ACHN (cell line): ENCODE measurements at regions not wholly inside any gene's neighbourhood (a gene's known extent, or its start where the extent isn't known, plus 50 kb on each side); places are given as distances from the start of the nearest gene placed in this dataset.
"Not testable (repeated sequence)": the region's sequence is repeated elsewhere in the genome, so short reads cannot be mapped to it uniquely, and the experiment has no call there.

Experiments used
- DNase-seq: peaks from one replicate; pipeline ENCODE4 v3.0.0-alpha.2; 2015
- in situ Hi-C: cut with HindIII; loops from 2 replicates; pipeline ENCODE4 v1.10.0; 2017; ENCODE audit warnings: low sequenced_read_pairs, low pct_ligation_motif_present, low pct_unique_long_range_greater_than_20kb

- in situ Hi-C loops: no loop called here
- no peak for DNase-seq
Observed at GRCh38 chr13:110018009-110018408, 231.6 kb upstream of the IRS2 start.

DNA sequence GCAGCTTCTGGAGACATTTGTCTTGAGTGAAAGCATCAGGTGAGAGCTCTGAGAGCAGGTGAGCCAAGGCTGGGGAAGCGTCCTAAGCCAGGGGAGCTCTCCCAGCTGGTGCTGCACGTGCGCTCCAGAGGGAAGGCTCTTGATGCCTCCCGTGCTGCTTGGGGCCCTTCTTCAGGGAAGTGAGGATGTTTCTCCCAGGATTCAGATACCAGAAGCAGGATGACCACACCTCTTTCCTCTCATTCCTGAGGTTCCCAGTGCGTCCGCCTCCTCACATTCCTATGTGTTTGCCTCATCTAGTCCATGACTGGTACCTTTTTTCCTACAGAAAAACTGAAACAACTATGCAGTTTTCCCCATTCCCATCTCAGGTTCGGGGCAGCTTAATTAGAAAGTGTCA, 231.0 kb upstream of the IRS2 start:
- in situ Hi-C loops: no loop called here
- peak; percentile 94 for DNase-seq

DNA sequence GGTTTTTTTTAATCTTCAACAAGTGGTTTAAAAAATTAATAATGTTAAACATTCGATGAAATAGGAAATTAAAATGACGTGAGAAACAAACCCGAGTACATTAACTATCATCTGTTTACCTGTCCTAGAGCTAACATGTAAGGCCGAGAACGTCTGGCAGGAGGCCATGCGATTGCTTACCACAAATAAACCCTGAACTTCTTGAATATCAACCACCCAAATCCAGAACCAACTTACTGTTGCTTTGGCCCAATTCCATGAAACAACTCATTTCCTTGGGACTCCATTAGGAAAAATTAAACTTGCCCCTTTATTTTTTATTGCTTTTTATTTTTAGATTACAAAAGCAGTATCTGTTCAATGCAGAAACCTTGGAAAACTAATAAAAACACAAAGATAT, 228.9 kb upstream of the IRS2 start:
- in situ Hi-C loops: no loop called here

DNA sequence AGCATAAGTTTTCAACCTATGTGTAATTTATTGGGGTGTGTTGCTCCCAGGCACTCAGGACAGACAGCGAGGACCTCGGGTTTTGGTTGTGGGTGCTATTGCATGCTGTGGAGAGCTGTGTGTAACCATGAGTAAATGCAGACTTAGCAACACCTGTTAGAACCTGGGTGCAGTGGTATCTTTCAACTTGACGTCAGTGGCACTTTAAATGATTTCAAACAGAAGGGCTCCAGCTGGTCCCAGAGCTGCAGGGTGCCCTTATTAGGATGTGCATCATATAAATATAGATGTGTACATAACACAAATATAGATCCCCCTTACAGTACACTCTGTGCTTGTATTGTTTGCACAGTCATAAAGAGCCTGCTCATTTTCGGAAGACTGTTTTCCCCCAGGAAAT, 228.3 kb upstream of the IRS2 start:
- DNase-seq: no peak
- in situ Hi-C loops: no loop called here

More for the DNA sequence above, 228.9 kb upstream of the IRS2 start:
- no peak for DNase-seq

DNA sequence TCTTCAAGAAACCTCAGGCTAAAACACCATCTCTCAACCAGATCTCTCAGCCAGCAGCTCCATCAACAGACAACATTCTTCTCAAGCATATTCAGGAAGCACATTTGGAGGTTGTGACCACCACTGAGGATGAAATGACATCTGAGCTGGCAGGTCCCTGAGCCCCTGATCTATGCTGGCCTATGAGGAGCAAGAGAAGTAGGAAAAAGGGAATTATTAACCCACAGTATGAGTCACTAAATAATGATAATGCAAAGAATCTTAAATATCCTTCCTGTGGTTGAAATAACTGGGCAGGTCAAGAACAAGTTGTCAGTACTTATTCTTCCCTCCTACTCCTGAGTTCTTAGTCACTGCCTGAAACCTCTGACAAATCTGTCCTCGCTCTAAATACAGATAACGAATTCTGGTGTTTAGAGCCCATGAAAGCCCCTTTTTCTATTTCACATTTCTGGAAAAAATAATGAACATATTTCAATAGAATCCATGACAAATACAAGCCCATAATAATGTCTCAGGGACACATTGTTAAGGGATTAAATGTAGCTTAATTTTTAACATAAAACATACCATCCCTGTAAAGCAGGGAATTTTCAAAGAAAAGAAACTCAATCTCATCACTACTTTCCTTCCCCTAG, 225.8 kb upstream of the IRS2 start:
- DNase-seq: peak; percentile 97
- in situ Hi-C loops: no loop called here

DNA sequence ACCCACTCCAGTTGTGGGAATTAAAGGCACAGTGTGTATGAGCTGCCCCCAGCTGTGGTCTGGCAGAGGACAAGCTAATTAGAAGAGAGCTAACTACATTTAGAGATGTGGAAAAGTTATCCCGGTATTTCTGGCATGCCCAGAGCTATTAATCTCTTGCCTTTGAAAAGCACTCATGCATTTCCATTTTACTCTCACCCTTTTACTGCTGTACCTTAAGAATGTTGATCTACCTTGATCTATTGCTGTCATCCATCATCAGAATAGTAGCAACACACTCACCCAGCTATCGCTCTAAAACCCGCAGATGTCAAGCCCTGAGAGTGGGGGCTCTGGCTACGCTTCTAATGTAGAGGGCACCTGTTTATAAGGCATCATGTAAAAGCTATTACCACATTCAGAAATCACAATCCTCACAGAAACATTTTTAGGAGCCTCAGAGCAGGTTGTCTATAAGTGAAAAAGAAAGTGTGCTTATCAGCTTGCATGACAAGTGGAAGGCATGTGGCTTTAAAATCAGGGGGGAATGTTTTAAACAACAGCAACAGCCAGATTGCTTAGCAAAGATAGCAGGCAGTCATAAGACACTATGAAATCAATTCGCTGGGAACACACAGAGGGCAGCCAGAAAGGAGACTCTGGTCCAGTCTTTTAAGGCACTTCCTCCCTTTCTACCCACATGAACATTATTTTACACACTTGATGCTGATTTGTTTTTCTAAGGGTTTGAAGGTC, 224.2 kb upstream of the IRS2 start:
- peak; percentile 24 for DNase-seq
- in situ Hi-C loops: no loop called here

GRCh38 chr13:110008816-110009215, 222.4 kb upstream of the IRS2 start:
- peak; percentile 51 for DNase-seq
- in situ Hi-C loops: no loop called here

- in situ Hi-C loops: no loop called here
- no peak for DNase-seq
Observed at GRCh38 chr13:110006304-110006703, 219.9 kb upstream of the IRS2 start.

DNA sequence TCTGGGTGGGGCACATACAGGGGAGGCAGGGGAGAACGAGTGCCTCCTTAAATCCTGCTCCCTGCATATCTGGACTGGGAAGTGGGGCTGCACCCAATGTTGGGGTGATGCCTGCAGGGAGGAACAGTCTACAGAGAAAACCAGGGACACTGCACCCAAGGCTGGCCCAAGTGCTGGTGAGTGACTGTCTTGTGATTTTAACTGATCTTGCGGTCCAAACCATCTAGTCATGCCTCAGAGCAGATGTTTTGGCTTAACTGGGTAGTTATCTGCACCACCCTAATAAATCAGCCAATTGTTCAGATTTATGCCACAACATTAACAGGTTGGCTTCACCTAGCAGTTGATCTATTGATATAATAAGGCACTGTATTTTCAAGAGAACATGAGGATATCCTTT, 219.2 kb upstream of the IRS2 start:
- DNase-seq: no peak
- in situ Hi-C loops: no loop called here

GRCh38 chr13:110004814-110005213, 218.4 kb upstream of the IRS2 start:
- DNase-seq: no peak
- in situ Hi-C loops: no loop called here

DNA sequence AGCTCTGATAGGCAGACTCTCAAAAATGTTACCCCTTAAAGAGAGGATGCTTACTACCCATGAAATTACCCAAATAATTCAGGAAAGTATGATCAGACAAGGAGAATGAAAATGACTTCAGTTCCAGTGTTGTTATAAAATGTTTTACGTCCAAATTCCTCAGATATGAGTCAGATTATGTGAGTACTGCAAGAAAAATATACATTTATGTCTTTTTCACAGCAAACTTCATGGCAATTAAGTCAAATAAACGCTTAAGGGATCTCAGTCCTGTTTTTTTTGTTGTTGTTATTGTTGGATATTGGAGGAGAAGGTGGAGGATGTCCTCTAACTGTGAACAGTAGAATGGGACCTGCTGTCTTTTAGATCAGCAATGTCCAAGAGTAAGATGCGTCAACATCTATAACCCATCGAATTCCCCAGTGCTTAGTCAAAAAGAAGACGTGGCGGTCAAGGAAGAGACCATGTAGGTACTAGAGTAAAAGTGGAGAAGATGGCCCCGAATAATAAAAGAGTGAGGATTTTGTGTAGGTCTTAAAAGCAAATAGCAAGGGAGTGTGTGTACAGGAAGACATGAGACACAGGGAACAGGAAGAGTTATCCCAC, 215.4 kb upstream of the IRS2 start:
- in situ Hi-C loops: no loop called here
- no peak for DNase-seq

DNA sequence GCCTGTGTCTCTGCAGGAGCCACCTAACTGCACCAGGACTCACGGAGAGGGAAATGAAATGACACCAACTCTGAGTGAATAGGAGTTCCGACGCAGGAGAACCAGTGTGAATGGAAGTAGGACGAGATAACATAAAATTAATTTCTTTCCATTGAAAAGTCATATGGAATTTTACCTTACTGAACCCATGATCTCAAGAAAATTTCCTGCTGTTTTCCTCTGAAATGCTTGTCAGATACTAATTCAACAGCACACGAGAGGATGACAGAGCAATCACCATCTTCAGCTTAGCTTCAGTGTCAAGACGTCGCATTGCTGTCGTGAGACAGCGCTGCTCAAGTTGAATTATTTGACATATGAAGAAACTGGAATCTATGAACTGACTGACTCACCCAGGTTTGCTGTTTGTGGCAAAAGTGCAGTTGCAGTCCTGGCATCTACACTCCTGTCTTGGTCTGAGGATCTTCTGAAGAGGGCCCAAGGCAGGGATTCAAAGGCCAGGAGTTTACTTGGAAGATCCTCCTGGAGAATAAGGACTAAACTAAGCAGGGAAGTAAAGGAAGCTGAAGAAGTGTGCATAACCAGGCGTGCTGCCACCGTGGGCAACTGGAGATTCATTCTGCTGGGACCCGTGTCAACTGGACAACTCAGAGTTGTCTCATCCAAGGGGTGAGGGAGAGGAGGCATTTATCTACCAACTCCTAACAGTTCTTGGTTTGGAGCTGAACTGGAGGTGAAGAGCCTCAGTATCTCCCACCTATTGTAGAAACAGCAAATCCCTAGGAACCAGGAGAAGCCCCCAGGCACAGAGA, 214.4 kb upstream of the IRS2 start:
- in situ Hi-C loops: no loop called here
- no peak for DNase-seq

- in situ Hi-C loops: no loop called here
- DNase-seq: no peak
Observed at GRCh38 chr13:109999659-110000533, 213.5 kb upstream of the IRS2 start.

DNA sequence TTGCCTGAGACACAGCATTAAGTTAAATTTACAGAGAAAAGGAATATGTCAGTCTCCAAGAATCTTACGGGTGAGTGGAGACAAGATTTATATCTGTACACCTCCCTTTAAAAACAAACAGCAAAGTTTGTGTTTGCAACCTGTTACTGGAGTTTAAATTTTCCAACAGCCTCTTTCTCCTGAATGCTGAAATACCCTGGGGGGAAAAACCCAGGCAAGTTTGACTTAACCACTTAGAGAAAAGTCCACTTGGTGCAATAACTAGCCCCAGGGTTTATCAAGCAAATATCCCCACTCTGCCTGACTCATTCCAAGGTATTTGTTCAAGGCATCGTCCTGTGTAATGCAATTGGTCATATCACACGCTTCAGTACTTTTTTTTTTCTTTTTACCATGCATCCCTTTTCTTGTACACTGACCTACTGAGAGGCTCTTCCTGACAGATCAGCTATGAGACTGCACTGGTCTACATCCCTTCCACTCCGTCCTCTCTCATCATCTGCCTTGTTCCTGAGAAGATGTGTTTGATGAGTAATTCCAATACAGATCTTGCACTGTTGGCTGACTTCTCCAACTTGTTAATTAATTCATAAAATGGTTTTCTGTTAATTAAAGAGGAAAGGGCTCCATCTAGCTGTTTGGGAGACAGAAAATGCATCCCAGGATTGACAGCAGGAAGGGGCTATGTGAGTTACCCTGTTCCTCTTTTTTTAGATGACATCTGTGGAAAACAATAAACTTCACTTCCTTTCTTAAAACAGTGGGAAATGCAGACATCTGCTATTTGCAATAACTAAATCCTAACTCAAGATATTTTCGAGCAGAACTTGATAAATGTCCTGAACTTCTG, 212.5 kb upstream of the IRS2 start:
- peak; percentile 85 for DNase-seq
- in situ Hi-C loops: no loop called here

- no peak for DNase-seq
- in situ Hi-C loops: no loop called here
Observed at GRCh38 chr13:109998037-109998436, 211.7 kb upstream of the IRS2 start.

DNA sequence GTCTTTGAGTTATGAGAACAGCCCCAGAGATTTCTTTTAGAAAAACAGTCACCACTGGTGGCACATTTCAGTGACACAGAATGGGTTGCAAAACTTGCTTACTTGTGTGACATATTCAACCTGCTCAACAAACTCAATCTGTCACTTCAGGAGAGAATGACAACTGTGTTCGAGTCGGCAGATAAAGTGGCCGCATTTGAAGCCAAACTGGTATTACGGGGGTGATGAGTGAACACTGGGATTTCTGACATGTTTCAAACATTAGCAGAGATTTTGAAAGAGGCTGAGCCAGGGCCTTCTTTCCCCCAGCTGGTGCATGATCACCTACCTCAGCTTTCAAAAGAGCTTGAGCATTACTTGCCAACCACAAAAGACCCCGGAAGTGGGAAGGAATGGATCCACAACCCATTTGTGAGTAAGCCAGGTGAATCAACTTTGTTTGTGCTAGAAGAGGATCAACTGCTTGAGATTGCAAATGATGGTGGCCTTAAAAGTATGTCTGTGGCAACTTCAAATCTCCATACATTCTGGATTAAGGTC, 210.7 kb upstream of the IRS2 start:
- DNase-seq, in situ Hi-C loops: not testable (repeated sequence)

- in situ Hi-C loops: no loop called here
- no peak for DNase-seq
Observed at GRCh38 chr13:109996404-109996960, 210.1 kb upstream of the IRS2 start.
